ENCODE measurements at regions not wholly inside any gene's neighbourhood (a gene's known extent, or its start where the extent isn't known, plus 50 kb on each side); places are given as distances from the start of the nearest gene placed in this dataset.

- TF ChIP-seq REST (tag by site-specific recombination; IDR thresholded peaks at IDR 0.05) = no peak
- TF ChIP-seq ZNF366 (tag by site-specific recombination; conservative IDR thresholded peaks at IDR 0.05) = no peak
- TF ChIP-seq TCF7L2 (IDR thresholded peaks at IDR 0.05; ENCODE audit: borderline replicate concordance, low read depth, low read length) = no peak
- no peak for TF ChIP-seq ATF2 (tag by site-specific recombination; IDR thresholded peaks at IDR 0.05; ENCODE audit: low read depth)
- TF ChIP-seq TRIM28 (IDR thresholded peaks at IDR 0.05; ENCODE audit: borderline replicate concordance, low read length) = no peak
- TF ChIP-seq CTCF (tag by site-specific recombination; IDR thresholded peaks at IDR 0.05) = no peak
- no peak for TF ChIP-seq ZNF510 (tag by site-specific recombination; IDR thresholded peaks at IDR 0.05; ENCODE audit: insufficient replicate concordance)
- TF ChIP-seq YY1 (tag by site-specific recombination; IDR thresholded peaks at IDR 0.05) = no peak
- TF ChIP-seq ZNF26 (tag by site-specific recombination; IDR thresholded peaks at IDR 0.05) = no peak
- no peak for TF ChIP-seq BCL11A (tag by site-specific recombination; IDR thresholded peaks at IDR 0.05; ENCODE audit: low read depth)
- no peak for TF ChIP-seq ZNF677 (tag by site-specific recombination; IDR thresholded peaks at IDR 0.05)
Observed at GRCh38 chr1:37309574-37309973, 164.8 kb upstream of the ZC3H12A start.

All from HEK293 (cell line).